ENCODE measurements at regions not wholly inside any gene's neighbourhood (a gene's known extent, or its start where the extent isn't known, plus 50 kb on each side); places are given as distances from the start of the nearest gene placed in this dataset.

DNA sequence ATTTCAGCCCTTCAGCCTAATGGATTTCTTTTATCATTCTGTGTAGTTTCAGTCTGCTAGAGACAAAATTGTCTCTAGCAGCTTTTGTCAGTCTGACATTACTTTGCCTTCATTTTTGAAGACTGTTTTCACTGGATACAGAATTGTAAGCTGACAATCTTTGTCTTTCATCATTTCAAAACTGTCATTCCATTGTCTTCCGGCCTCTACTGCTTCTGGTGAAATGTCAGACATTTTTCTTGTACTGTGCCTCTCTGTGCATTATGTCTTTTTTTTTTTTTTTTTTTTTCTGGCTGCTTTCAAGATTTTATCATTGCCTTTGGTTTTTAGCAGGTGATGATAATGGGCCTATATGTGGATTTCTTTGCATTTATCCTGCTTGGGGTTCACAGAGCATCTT, 51.3 kb upstream of the ZNF169 start:
- TF ChIP-seq JUND (IDR thresholded peaks at IDR 0.05; ENCODE audit: low read depth): no peak
- no peak for DNase-seq (ENCODE audit: low read depth in 1 of 2, low spot score in 1 of 2)
- in situ Hi-C loops (cut with HindIII; ENCODE audit: low pct_unique_long_range_greater_than_20kb, low sequenced_read_pairs): no loop called here
